PC-9 (cell line): ENCODE measurements at regions not wholly inside any gene's neighbourhood (a gene's known extent, or its start where the extent isn't known, plus 50 kb on each side); places are given as distances from the start of the nearest gene placed in this dataset.

ENCODE experiments used
- BruUV-seq: library from RNA; stranded (reverse); fragments of 400-500 nt; replicated peaks from 2 replicates; lab custom pipeline; 2021; lab: Mats Ljungman, UMichigan
- CTCF ChIA-PET: fragments of 300-600 bp; sonication (Branson Sonifier 250); formaldehyde crosslinking; loops from one replicate; lab custom pipeline; 2022; ENCODE audit warnings: antibody characterized with exemption; lab: Charles Lee
- POLR2A ChIA-PET: fragments of 300-600 bp; sonication (Branson Sonifier 250); formaldehyde crosslinking; loops from one replicate; lab custom pipeline; 2022; ENCODE audit warnings: antibody characterized with exemption; ENCODE audit not compliant: unreplicated experiment; lab: Charles Lee
- DNase-seq, 2 experiments: peaks; one replicate each; pipeline versions ENCODE4 v3.0.0 to v3.0.0-alpha.2; 2015 to 2022; ENCODE audit warnings: mixed read lengths in 1 of 2
- H2AFZ ChIP-seq: fragments of 200-600 bp; sonication (generic); 2 replicates; pipeline ENCODE4 v1.8.1; 2017; ENCODE audit warnings: antibody characterized with exemption
- H3F3A ChIP-seq: fragments of 200-600 bp; sonication (generic); 2 replicates; pipeline ENCODE4 v1.8.1; 2017; ENCODE audit warnings: antibody characterized with exemption, mild to moderate bottlenecking, low read depth; ENCODE audit not compliant: insufficient read depth
- H3K27ac ChIP-seq: fragments of 200-600 bp; sonication (generic); 2 replicates; pipeline ENCODE4 v1.6.1; 2016; ENCODE audit warnings: mixed run types
- H3K27me3 ChIP-seq: fragments of 200-600 bp; sonication (generic); 2 replicates; pipeline ENCODE4 v1.6.1; 2016; ENCODE audit warnings: low read depth, mixed run types; ENCODE audit not compliant: insufficient read depth
- H3K36me3 ChIP-seq: fragments of 200-600 bp; sonication (generic); 2 replicates; pipeline ENCODE4 v1.6.1; 2016; ENCODE audit warnings: low read depth, mixed run types
- H3K4me1 ChIP-seq: fragments of 200-600 bp; sonication (generic); replicated peaks from 2 replicates; pipeline ENCODE4 v1.6.1; 2016; ENCODE audit warnings: mixed run types; ENCODE audit not compliant: insufficient read depth
- H3K4me2 ChIP-seq: fragments of 200-600 bp; sonication (generic); 2 replicates; pipeline ENCODE4 v1.6.1; 2017; ENCODE audit warnings: mixed run types
- H3K4me3 ChIP-seq: fragments of 200-600 bp; sonication (generic); 2 replicates; pipeline ENCODE4 v1.6.1; 2016; ENCODE audit warnings: mixed run types
- H3K79me2 ChIP-seq: fragments of 200-600 bp; sonication (generic); 2 replicates; pipeline ENCODE4 v1.6.1; 2017; ENCODE audit warnings: low read depth, mixed run types
- H3K9me2 ChIP-seq: fragments of 200-600 bp; sonication (generic); 2 replicates; pipeline ENCODE4 v1.8.1; 2017; ENCODE audit warnings: mild to moderate bottlenecking; ENCODE audit not compliant: insufficient read depth
- H3K9me3 ChIP-seq: fragments of 200-600 bp; sonication (generic); 2 replicates; pipeline ENCODE4 v1.8.1; 2016; ENCODE audit warnings: low read depth; ENCODE audit not compliant: insufficient read depth
- H4K20me1 ChIP-seq: fragments of 200-600 bp; sonication (generic); 2 replicates; pipeline ENCODE4 v1.8.1; 2017; ENCODE audit not compliant: insufficient read depth
- EZH2 ChIP-seq: fragments of 200-600 bp; sonication (generic); IDR thresholded peaks from 2 replicates; pipeline ENCODE4 v1.8.0; 2017; ENCODE audit warnings: antibody characterized with exemption, low read depth
- intact Hi-C: fragments of 100-400 bp; cut with micrococcal nuclease; formaldehyde crosslinking; loops from one replicate; pipeline ENCODE4 v1.10.0; 2022; ENCODE audit not compliant: unreplicated experiment
- TF ChIP-seq, protein P1 (sequence below): fragments of 200-600 bp; sonication (generic); conservative IDR thresholded peaks from 2 replicates; pipeline ENCODE4 v1.6.1; 2017; ENCODE audit warnings: mixed run types, antibody characterized with exemption, mild to moderate bottlenecking, moderate library complexity

DNA sequence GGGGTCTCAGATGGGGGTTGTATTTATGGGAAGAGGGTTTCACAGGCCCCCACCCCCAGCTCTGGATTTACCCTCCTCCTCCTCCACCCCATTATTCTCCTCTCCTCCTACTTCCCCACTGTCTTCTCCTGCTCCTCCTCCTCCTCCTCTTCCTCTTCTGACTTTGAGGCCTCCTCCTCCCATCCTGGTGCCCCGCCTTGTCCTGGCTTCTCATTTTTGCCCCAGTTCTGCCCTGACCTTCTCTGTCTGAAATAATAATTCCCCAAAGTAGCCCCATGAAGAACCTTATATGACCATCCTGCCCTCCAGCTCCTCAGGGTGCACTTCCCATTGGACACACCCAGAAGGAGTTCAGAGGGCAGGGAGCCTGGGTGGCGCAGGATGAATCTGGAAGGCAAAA is 351.4 kb upstream of the GATB start:
- Histone ChIP-seq H4K20me1 (no peaks in the 10 kb centered on the region), H2AFZ (no peak overlapping the region), H3K27me3 (no peaks in the 10 kb centered on the region), H3F3A (no peaks in the 10 kb centered on the region), H3K27ac (no peak overlapping the region), H3K4me3 (no peak overlapping the region), H3K36me3 (no peaks in the 10 kb centered on the region), H3K4me2 (no peak overlapping the region), H3K9me2 (no peaks in the 10 kb centered on the region), H3K4me1 (no peaks in the 10 kb centered on the region), H3K79me2 (no peaks in the 10 kb centered on the region), H3K9me3 (no peaks in the 10 kb centered on the region)
- TF ChIP-seq EZH2, result no peak
- TF ChIP-seq, protein P1, sequence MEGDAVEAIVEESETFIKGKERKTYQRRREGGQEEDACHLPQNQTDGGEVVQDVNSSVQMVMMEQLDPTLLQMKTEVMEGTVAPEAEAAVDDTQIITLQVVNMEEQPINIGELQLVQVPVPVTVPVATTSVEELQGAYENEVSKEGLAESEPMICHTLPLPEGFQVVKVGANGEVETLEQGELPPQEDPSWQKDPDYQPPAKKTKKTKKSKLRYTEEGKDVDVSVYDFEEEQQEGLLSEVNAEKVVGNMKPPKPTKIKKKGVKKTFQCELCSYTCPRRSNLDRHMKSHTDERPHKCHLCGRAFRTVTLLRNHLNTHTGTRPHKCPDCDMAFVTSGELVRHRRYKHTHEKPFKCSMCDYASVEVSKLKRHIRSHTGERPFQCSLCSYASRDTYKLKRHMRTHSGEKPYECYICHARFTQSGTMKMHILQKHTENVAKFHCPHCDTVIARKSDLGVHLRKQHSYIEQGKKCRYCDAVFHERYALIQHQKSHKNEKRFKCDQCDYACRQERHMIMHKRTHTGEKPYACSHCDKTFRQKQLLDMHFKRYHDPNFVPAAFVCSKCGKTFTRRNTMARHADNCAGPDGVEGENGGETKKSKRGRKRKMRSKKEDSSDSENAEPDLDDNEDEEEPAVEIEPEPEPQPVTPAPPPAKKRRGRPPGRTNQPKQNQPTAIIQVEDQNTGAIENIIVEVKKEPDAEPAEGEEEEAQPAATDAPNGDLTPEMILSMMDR, result no peak
- intact Hi-C loops, result no loop called here
- CTCF ChIA-PET, result no interaction called here
- BruUV-seq, result no TSS peak
- POLR2A ChIA-PET, result no interaction called here
- DNase-seq, result no peak

DNA sequence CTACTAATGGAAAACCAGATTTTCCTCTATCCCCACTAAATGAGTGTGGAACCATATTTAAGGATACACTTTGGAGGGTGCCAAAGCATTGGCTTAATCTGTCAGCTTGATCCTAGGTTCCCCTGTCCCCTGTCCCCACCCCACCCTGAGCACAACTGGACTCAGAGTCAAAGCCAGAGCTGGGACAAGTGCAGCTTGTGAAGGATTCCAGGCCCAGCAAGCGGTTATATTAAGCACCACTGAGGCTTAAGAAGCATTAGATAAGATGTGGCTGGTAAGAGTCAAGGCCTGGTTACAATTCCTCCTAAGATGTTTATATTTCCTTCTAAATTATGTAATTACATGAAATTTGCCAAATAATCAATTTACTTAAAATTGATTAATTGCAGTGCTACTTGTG is 350.0 kb upstream of the GATB start:
- POLR2A ChIA-PET, result no interaction called here
- Histone ChIP-seq H3K9me3 (no peaks in the 10 kb centered on the region), H3F3A (no peaks in the 10 kb centered on the region), H3K27me3 (no peaks in the 10 kb centered on the region), H3K4me1 (peaks cover 6% of the 10 kb centered on the region; the same call in 1 of the 2 replicates), H3K4me2 (no peak overlapping the region), H3K79me2 (no peaks in the 10 kb centered on the region), H3K27ac (no peak overlapping the region), H3K36me3 (no peaks in the 10 kb centered on the region), H3K4me3 (no peak overlapping the region), H3K9me2 (no peaks in the 10 kb centered on the region), H4K20me1 (no peaks in the 10 kb centered on the region), H2AFZ (no peak overlapping the region)
- DNase-seq, result no peak
- no peak for TF ChIP-seq EZH2
- TF ChIP-seq, protein P1, result no peak
- intact Hi-C loops, result no loop called here
- CTCF ChIA-PET, result no interaction called here
- BruUV-seq, result no TSS peak

DNA sequence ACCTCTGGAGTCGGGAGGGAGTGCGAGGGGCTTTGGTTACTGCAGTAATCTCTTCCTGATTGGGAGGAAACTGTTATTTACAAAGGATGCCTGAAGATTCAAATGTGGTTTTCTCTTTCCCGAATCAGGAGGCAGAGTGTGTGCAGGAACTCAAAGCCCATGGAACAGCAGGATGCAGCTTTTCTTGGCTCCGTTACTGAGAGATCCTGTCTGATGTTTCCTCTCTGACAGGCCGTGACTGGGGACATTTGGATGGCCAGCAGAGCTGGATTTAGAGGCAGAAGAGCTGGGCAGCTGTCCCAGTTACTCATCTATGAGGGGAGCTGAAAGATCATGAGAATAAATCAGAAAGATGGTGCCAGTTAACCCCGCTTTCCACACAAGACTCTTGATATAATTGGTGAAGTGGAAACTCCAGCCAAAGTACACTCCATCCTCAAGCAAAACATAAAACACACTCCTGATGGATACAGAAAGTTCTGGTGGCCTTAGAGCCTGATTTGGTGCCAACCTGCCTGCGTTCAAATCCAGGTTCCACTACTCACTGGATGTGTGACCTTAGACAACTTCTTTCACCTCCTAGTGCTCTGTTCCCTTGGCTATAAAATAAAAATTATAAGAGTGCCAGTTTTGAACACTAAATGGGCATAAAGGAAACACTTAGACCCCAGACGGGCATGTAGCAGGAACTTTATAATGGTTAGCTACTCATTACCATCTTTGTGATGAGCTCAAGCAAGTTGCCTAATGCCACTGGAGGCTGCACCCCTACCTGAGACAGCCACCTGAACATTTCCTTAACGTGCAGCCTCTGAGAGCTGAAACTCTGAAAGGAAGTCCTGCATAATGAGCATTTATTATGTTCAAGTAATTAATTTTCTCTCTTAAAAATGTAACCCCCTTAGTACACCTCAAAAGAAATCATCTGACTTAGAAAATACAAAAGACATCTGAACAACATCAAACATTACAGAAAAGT is 349.0 kb upstream of the GATB start:
- Histone ChIP-seq H4K20me1 (no peaks in the 10 kb centered on the region), H3K4me1 (peaks cover 8% of the 10 kb centered on the region; the same call in 1 of the 2 replicates), H3K4me2 (no peak overlapping the region), H3K36me3 (no peaks in the 10 kb centered on the region), H3K4me3 (no peak overlapping the region), H3K27me3 (no peaks in the 10 kb centered on the region), H3K79me2 (no peaks in the 10 kb centered on the region), H3K9me2 (no peaks in the 10 kb centered on the region), H3K27ac (no peak overlapping the region), H3K9me3 (no peaks in the 10 kb centered on the region), H3F3A (no peaks in the 10 kb centered on the region), H2AFZ (no peak overlapping the region)
- ChIA-PET POLR2A (no interaction called here), CTCF (no interaction called here)
- no peak for DNase-seq
- TF ChIP-seq EZH2, result no peak
- TF ChIP-seq, protein P1, result no peak
- BruUV-seq, result no TSS peak
- intact Hi-C loops, result no loop called here
